Kidney glomerular epithelial cell (primary cell): ENCODE measurements at regions not wholly inside any gene's neighbourhood (a gene's known extent, or its start where the extent isn't known, plus 50 kb on each side); places are given as distances from the start of the nearest gene placed in this dataset.
"Not testable (repeated sequence)": the region's sequence is repeated elsewhere in the genome, so short reads cannot be mapped to it uniquely, and the experiment has no call there.

Experiments used
- DNase-seq: peaks from one replicate; lab custom pipeline; 2025; lab: John Stamatoyannopoulos, UW

GRCh38 chr10:80697926-80698325 is 160.2 kb downstream of the SH2D4B start:
- no peak for DNase-seq

- peak; percentile 40 for DNase-seq
These were observed 161.9 kb downstream of the SH2D4B start for GRCh38 chr10:80699602-80700039.

GRCh38 chr10:80700252-80700651 is 162.6 kb downstream of the SH2D4B start:
- DNase-seq: no peak

GRCh38 chr10:80700760-80701444 is 163.2 kb downstream of the SH2D4B start:
- DNase-seq: no peak

GRCh38 chr10:80701706-80702105 is 164.0 kb downstream of the SH2D4B start:
- no peak for DNase-seq

GRCh38 chr10:80702143-80702542 is 164.4 kb downstream of the SH2D4B start:
- DNase-seq: no peak

GRCh38 chr10:80705899-80706298 is 168.2 kb downstream of the SH2D4B start:
- no peak for DNase-seq

GRCh38 chr10:80708185-80708584 is 170.5 kb downstream of the SH2D4B start:
- DNase-seq: no peak

GRCh38 chr10:80708808-80709207 is 171.1 kb downstream of the SH2D4B start:
- DNase-seq: no peak

GRCh38 chr10:80709866-80710265 is 172.2 kb downstream of the SH2D4B start:
- no peak for DNase-seq

GRCh38 chr10:80713398-80713928 is 175.8 kb downstream of the SH2D4B start:
- DNase-seq: no peak

- no peak for DNase-seq
These were observed 176.9 kb downstream of the SH2D4B start for GRCh38 chr10:80714566-80714965.

GRCh38 chr10:80718024-80718423 is 180.3 kb downstream of the SH2D4B start:
- DNase-seq: peak; percentile 4

- no peak for DNase-seq
These were observed 182.2 kb downstream of the SH2D4B start for GRCh38 chr10:80719935-80720334.

- no peak for DNase-seq
These were observed 182.8 kb downstream of the SH2D4B start for GRCh38 chr10:80720549-80720948.

GRCh38 chr10:80728354-80728753 is 190.7 kb downstream of the SH2D4B start:
- not testable (repeated sequence) for DNase-seq

GRCh38 chr10:80729896-80730295 is 192.2 kb downstream of the SH2D4B start:
- no peak for DNase-seq

- DNase-seq: no peak
These were observed 192.8 kb downstream of the SH2D4B start for GRCh38 chr10:80730522-80730921.

- no peak for DNase-seq
These were observed 196.9 kb downstream of the SH2D4B start for GRCh38 chr10:80734589-80734988.

GRCh38 chr10:80737209-80737608 is 199.5 kb downstream of the SH2D4B start:
- no peak for DNase-seq

GRCh38 chr10:80739328-80739727 is 201.6 kb downstream of the SH2D4B start:
- DNase-seq: no peak

- no peak for DNase-seq
These were observed 202.4 kb downstream of the SH2D4B start for GRCh38 chr10:80739963-80740715.

- no peak for DNase-seq
These were observed 203.6 kb downstream of the SH2D4B start for GRCh38 chr10:80741278-80741677.
